ENCODE measurements at regions not wholly inside any gene's neighbourhood (a gene's known extent, or its start where the extent isn't known, plus 50 kb on each side); places are given as distances from the start of the nearest gene placed in this dataset.
"Not testable (repeated sequence)": the region's sequence is repeated elsewhere in the genome, so short reads cannot be mapped to it uniquely, and the experiment has no call there.

GRCh38 chr3:178131801-178132200, 404.4 kb upstream of the KCNMB2 start:
- no peak for TF ChIP-seq CTCF (IDR thresholded peaks at IDR 0.05; ENCODE audit: extremely low read depth, missing control alignments)
- no peak for DNase-seq (ENCODE audit: low spot score)

- no peak for DNase-seq (ENCODE audit: low spot score)
- no peak for TF ChIP-seq CTCF (IDR thresholded peaks at IDR 0.05; ENCODE audit: extremely low read depth, missing control alignments)
Observed at GRCh38 chr3:178137206-178137605, 399.0 kb upstream of the KCNMB2 start.

GRCh38 chr3:178137831-178138230, 398.4 kb upstream of the KCNMB2 start:
- TF ChIP-seq CTCF (IDR thresholded peaks at IDR 0.05; ENCODE audit: extremely low read depth, missing control alignments), result no peak
- DNase-seq (ENCODE audit: low spot score), result no peak

GRCh38 chr3:178139116-178139515, 397.1 kb upstream of the KCNMB2 start:
- no peak for TF ChIP-seq CTCF (IDR thresholded peaks at IDR 0.05; ENCODE audit: extremely low read depth, missing control alignments)
- no peak for DNase-seq (ENCODE audit: low spot score)

- DNase-seq (ENCODE audit: low spot score), result no peak
- TF ChIP-seq CTCF (IDR thresholded peaks at IDR 0.05; ENCODE audit: extremely low read depth, missing control alignments), result no peak
Observed at GRCh38 chr3:178140531-178141304, 395.5 kb upstream of the KCNMB2 start.

- DNase-seq (ENCODE audit: low spot score), result not testable (repeated sequence)
Observed at GRCh38 chr3:178141305-178141684, 394.9 kb upstream of the KCNMB2 start.

- no peak for TF ChIP-seq CTCF (IDR thresholded peaks at IDR 0.05; ENCODE audit: extremely low read depth, missing control alignments)
- no peak for DNase-seq (ENCODE audit: low spot score)
Observed at GRCh38 chr3:178146406-178146831, 389.8 kb upstream of the KCNMB2 start.

GRCh38 chr3:178147001-178147400, 389.2 kb upstream of the KCNMB2 start:
- no peak for TF ChIP-seq CTCF (IDR thresholded peaks at IDR 0.05; ENCODE audit: extremely low read depth, missing control alignments)
- no peak for DNase-seq (ENCODE audit: low spot score)
